Activated CD4-positive, alpha-beta T cell treated with anti-CD3 and anti-CD28 coated beads, Interleukin-2, Interleukin-6, amounts not matched to agents 100 ng/mL and 50 ng/mL, durations not matched to agents 16 hours and 8 hours (primary cell): ENCODE measurements at regions not wholly inside any gene's neighbourhood (a gene's known extent, or its start where the extent isn't known, plus 50 kb on each side); places are given as distances from the start of the nearest gene placed in this dataset.

Experiments
- DNase-seq: peaks from one replicate; pipeline ENCODE4 v3.0.0-alpha.2; 2020

- no peak for DNase-seq
Measured at GRCh38 chr9:4921449-4921848, 63.6 kb upstream of the JAK2 start.

GRCh38 chr9:4922101-4922500, 63.0 kb upstream of the JAK2 start:
- DNase-seq = no peak

- DNase-seq = no peak
Measured at GRCh38 chr9:4922730-4923129, 62.3 kb upstream of the JAK2 start.

- no peak for DNase-seq
Measured at GRCh38 chr9:4923141-4923540, 61.9 kb upstream of the JAK2 start.

GRCh38 chr9:4923580-4924544, 61.2 kb upstream of the JAK2 start:
- DNase-seq = peak; percentile 53

- no peak for DNase-seq
Measured at GRCh38 chr9:4926239-4926638, 58.8 kb upstream of the JAK2 start.

- DNase-seq = peak; percentile 42
Measured at GRCh38 chr9:4927043-4927471, 58.0 kb upstream of the JAK2 start.

- DNase-seq = no peak
Measured at GRCh38 chr9:4927701-4928100, 57.4 kb upstream of the JAK2 start.

GRCh38 chr9:4929917-4930316, 55.2 kb upstream of the JAK2 start:
- no peak for DNase-seq

GRCh38 chr9:4932681-4933080, 52.4 kb upstream of the JAK2 start:
- no peak for DNase-seq

- no peak for DNase-seq
Measured at GRCh38 chr9:4933177-4933576, 51.9 kb upstream of the JAK2 start.

GRCh38 chr9:4933861-4934260, 51.2 kb upstream of the JAK2 start:
- DNase-seq = no peak

- DNase-seq = no peak
Measured at GRCh38 chr9:4935001-4935672, 49.9 kb upstream of the JAK2 start.
